Liver (tissue), 8 donors: ENCODE measurements at regions not wholly inside any gene's neighbourhood (a gene's known extent, or its start where the extent isn't known, plus 50 kb on each side); places are given as distances from the start of the nearest gene placed in this dataset.

ENCODE experiments used
- DNase-seq: peaks from one replicate; pipeline ENCODE4 v3.0.0-alpha.2; 2017; ENCODE audit warnings: low spot score
- H3K27ac ChIP-seq, 2 donors: one replicate each; pipeline ENCODE4 v1.7.0; 2013; ENCODE audit warnings: inconsistent platforms in 2 of 2, low read length in 2 of 2, control low read depth in 1 of 2, low read depth in 1 of 2, mild to moderate bottlenecking in 1 of 2
- H3K27me3 ChIP-seq, 4 donors: one replicate each; pipeline versions ENCODE4 v1.6.1 to v1.7.0; 2013; ENCODE audit warnings: low read length in 3 of 4, inconsistent platforms in 1 of 4, mild to moderate bottlenecking in 1 of 4, moderate library complexity in 1 of 4; ENCODE audit not compliant: control insufficient read depth in 4 of 4, insufficient read depth in 4 of 4
- H3K36me3 ChIP-seq, 4 donors: one replicate each; pipeline versions ENCODE4 v1.6.1 to v1.7.0; 2013; ENCODE audit warnings: low read length in 3 of 4, mild to moderate bottlenecking in 3 of 4, low read depth in 1 of 4, moderate library complexity in 1 of 4; ENCODE audit not compliant: control insufficient read depth in 4 of 4, insufficient read depth in 3 of 4
- H3K4me1 ChIP-seq, 4 donors: one replicate each; pipeline versions ENCODE4 v1.6.1 to v1.7.0; 2013; ENCODE audit warnings: low read length in 3 of 4, mild to moderate bottlenecking in 3 of 4, moderate library complexity in 1 of 4; ENCODE audit not compliant: control insufficient read depth in 4 of 4, insufficient read depth in 4 of 4
- H3K4me3 ChIP-seq, 3 donors: one replicate each; pipeline versions ENCODE4 v1.6.1 to v1.7.0; 2013; ENCODE audit warnings: low read length in 3 of 3, control low read depth in 1 of 3, low read depth in 1 of 3, mild to moderate bottlenecking in 1 of 3
- H3K9ac ChIP-seq, 2 donors: one replicate each; pipeline ENCODE4 v1.7.0; 2013; ENCODE audit warnings: low read length in 2 of 2, mild to moderate bottlenecking in 2 of 2, moderate library complexity in 2 of 2, control low read depth in 1 of 2, low read depth in 1 of 2
- H3K9me3 ChIP-seq, 4 donors: one replicate each; pipeline versions ENCODE4 v1.6.1 to v1.7.0; 2013; ENCODE audit warnings: low read length in 3 of 4; ENCODE audit not compliant: control insufficient read depth in 4 of 4
- ATF3 ChIP-seq: IDR thresholded peaks from 2 replicates; pipeline ENCODE4 v1.6.1; 2016; ENCODE audit warnings: antibody characterized with exemption
- CTCF ChIP-seq: fragments of 150-350 bp; IDR thresholded peaks from 2 replicates; pipeline ENCODE4 v1.5.1; 2017; ENCODE audit warnings: improper control_type of control experiment, low read depth, low read length; ENCODE audit not compliant: missing input control
- EGR1 ChIP-seq, 2 donors: IDR thresholded peaks; 2 replicates each; pipeline ENCODE4 v1.6.1; 2016 to 2018; ENCODE audit warnings: antibody characterized with exemption in 2 of 2, low read depth in 2 of 2
- FOXA1 ChIP-seq: IDR thresholded peaks from 2 replicates; pipeline ENCODE4 v1.6.1; 2016; ENCODE audit warnings: antibody characterized with exemption
- FOXA2 ChIP-seq: IDR thresholded peaks from 2 replicates; pipeline ENCODE4 v1.6.1; 2016; ENCODE audit warnings: antibody characterized with exemption
- GABPA ChIP-seq, 2 donors: IDR thresholded peaks in 1 of 2; conservative IDR thresholded peaks in 1 of 2; 2 replicates each; pipeline ENCODE4 v1.6.1; 2016; ENCODE audit warnings: antibody characterized with exemption in 2 of 2, mild to moderate bottlenecking in 1 of 2, moderate library complexity in 1 of 2
- HNF4A ChIP-seq, 2 donors: conservative IDR thresholded peaks; 2 replicates each; pipeline ENCODE4 v1.6.1; 2016; ENCODE audit warnings: antibody characterized with exemption in 2 of 2, mild to moderate bottlenecking in 2 of 2
- HNF4G ChIP-seq: IDR thresholded peaks from 2 replicates; pipeline ENCODE4 v1.6.1; 2016; ENCODE audit warnings: antibody characterized with exemption
- JUND ChIP-seq, 2 donors: IDR thresholded peaks; 2 replicates each; pipeline ENCODE4 v1.6.1; 2016; ENCODE audit warnings: antibody characterized with exemption in 2 of 2
- NR2F2 ChIP-seq: IDR thresholded peaks from 2 replicates; pipeline ENCODE4 v1.6.1; 2016; ENCODE audit warnings: antibody characterized with exemption
- RAD21 ChIP-seq, 2 donors: IDR thresholded peaks; 2 replicates each; pipeline ENCODE4 v1.6.1; 2016; ENCODE audit warnings: antibody characterized with exemption in 2 of 2, mild to moderate bottlenecking in 2 of 2
- REST ChIP-seq: IDR thresholded peaks from 2 replicates; pipeline ENCODE4 v1.6.1; 2016; ENCODE audit warnings: antibody characterized with exemption, mild to moderate bottlenecking
- RXRA ChIP-seq, 2 donors: IDR thresholded peaks; 2 replicates each; pipeline ENCODE4 v1.6.1; 2017 to 2018; ENCODE audit warnings: antibody characterized with exemption in 2 of 2, mild to moderate bottlenecking in 1 of 2
- YY1 ChIP-seq: IDR thresholded peaks from 2 replicates; pipeline ENCODE4 v1.6.1; 2016; ENCODE audit warnings: antibody characterized with exemption, mild to moderate bottlenecking
- ZBTB33 ChIP-seq: IDR thresholded peaks from 2 replicates; pipeline ENCODE4 v1.6.1; 2016; ENCODE audit warnings: antibody characterized with exemption
- WGBS: extraction: QIAGEN DNeasy Blood & Tissue Kit; methylation state at CpG from one replicate; pipeline ENCODE4 v1.1.7; 2013; 5-methylcytosine and 5-hydroxymethylcytosine counted together
- donor health status: healthy.
- donor health status: healthy.
- donor health status: healthy.
- donor health status: healthy.
- donor health status: healthy.

GRCh38 chr6:19391926-19392325, 445.2 kb upstream of the ID4 start (continued):
- no peak for TF ChIP-seq CTCF

- Histone ChIP-seq H3K27ac (no peak overlapping the region), H3K9ac (no peak overlapping the region), H3K27me3 (no peaks in the 10 kb centered on the region), H3K4me1 (no peaks in the 10 kb centered on the region), H3K36me3 (no peaks in the 10 kb centered on the region), H3K4me3 (no peak overlapping the region), H3K9me3 (peaks cover 0 to 3% (median 0%) of the 10 kb centered on the region in 4 donors)
- no peak for DNase-seq
- TF ChIP-seq HNF4G, result no peak
- TF ChIP-seq GABPA (IDR thresholded peaks at IDR 0.05 in 1 of 2, conservative IDR thresholded peaks at IDR 0.05 in 1 of 2), result no peak
- 81% methylated on average over 3 of the region's 3 CpGs for WGBS
Observed at GRCh38 chr6:19394051-19394450, 443.1 kb upstream of the ID4 start.

- no peaks in the 10 kb centered on the region for H3K27me3 ChIP-seq
- H3K4me3 ChIP-seq, result no peak overlapping the region
- H3K36me3 ChIP-seq, result no peaks in the 10 kb centered on the region
- 71% methylated on average over 4 of the region's 4 CpGs for WGBS
- H3K27ac ChIP-seq, result no peak overlapping the region
- H3K9ac ChIP-seq, result no peak overlapping the region
- H3K4me1 ChIP-seq, result no peaks in the 10 kb centered on the region
- TF ChIP-seq HNF4G (no peak), FOXA2 (no peak), NR2F2 (no peak), ATF3 (no peak), HNF4A (conservative IDR thresholded peaks at IDR 0.05) (no peak), JUND (IDR thresholded peaks at IDR 0.05) (no peak), EGR1 (IDR thresholded peaks at IDR 0.05; ENCODE audit: low read depth in 2 of 2) (no peak), GABPA (IDR thresholded peaks at IDR 0.05 in 1 of 2, conservative IDR thresholded peaks at IDR 0.05 in 1 of 2) (no peak), ZBTB33 (no peak), RXRA (IDR thresholded peaks at IDR 0.05) (no peak), YY1 (no peak), RAD21 (IDR thresholded peaks at IDR 0.05) (no peak)
- DNase-seq, result no peak
- peaks cover 0 to 3% (median 0%) of the 10 kb centered on the region in 4 donors for H3K9me3 ChIP-seq
Observed at GRCh38 chr6:19394687-19395086, 442.5 kb upstream of the ID4 start.

- H3K27me3 ChIP-seq, result no peaks in the 10 kb centered on the region
- no peak overlapping the region for H3K9ac ChIP-seq
- H3K4me1 ChIP-seq, result no peaks in the 10 kb centered on the region
- DNase-seq, result no peak
- no peak overlapping the region for H3K4me3 ChIP-seq
- peaks cover 0 to 3% (median 0%) of the 10 kb centered on the region in 4 donors for H3K9me3 ChIP-seq
- no peaks in the 10 kb centered on the region for H3K36me3 ChIP-seq
- TF ChIP-seq HNF4G (no peak), FOXA2 (no peak), RAD21 (IDR thresholded peaks at IDR 0.05) (no peak), REST (no peak), FOXA1 (no peak)
- H3K27ac ChIP-seq, result no peak overlapping the region
Observed at GRCh38 chr6:19395316-19395715, 441.9 kb upstream of the ID4 start.
